HS-27A (cell line): ENCODE measurements at regions not wholly inside any gene's neighbourhood (a gene's known extent, or its start where the extent isn't known, plus 50 kb on each side); places are given as distances from the start of the nearest gene placed in this dataset.

Experiments used
- DNase-seq: peaks from one replicate; pipeline ENCODE4 v3.0.0-alpha.2; 2012; ENCODE audit warnings: low read depth, missing footprints

DNA sequence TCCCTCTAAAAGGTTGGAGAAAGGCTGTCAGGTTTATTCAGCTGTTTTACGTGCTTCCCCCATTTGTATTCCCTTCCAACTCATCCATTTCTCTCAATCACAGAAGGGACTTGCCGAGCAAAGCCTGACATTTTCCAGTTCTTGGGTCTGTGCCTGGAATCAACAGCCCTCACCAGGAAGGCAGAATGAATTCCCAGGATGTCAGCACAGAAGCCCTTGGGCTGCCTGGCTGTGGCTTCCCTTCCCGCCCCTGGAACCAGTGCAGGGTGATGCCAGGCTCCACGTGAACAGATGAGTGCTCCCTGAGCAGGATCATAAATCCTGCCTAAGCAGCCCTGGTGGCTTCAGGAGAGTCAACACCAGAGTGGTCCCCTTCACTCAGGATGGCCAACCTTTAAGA lies 86.1 kb upstream of the CD83 start:
- DNase-seq = no peak

GRCh38 chr6:14035071-14035847 lies 82.3 kb upstream of the CD83 start:
- DNase-seq = peak; percentile 96

DNA sequence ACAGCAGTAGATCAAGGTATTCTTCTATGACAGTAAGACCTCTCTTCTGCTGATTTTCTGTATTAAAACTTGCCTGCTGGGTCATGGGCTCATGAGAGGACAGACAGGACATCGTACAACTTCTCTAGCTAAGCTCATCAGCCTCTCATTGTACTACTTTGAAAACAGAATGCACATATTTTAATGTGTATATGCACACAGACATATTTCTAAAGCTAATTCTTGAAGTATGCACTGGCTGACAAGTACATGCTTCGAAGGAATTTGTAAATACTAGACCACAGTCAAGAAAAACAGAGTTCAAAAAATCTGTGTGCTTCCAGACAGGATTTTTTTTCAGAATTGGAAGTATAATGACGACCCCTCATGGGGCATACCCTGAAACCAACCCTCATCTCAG lies 81.7 kb upstream of the CD83 start:
- no peak for DNase-seq

DNA sequence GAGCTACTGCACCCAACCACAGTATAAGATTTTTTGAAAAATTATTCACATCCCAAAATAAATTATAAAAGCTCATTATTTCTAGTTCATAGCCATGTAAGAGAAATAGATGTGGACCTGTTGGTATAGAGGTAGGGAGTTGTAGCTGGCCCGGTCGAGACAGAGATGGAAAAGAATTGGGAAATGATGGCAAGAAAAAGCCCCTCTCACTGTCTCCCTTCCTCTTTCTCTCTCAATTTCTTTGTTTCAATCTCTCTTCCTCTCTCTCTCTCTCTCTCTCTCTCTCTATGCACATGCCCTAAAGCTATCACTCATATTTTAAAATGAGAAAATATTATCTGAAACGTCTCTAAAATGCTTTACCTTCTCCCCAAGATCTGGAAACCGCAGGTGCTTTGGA lies 80.7 kb upstream of the CD83 start:
- no peak for DNase-seq

DNA sequence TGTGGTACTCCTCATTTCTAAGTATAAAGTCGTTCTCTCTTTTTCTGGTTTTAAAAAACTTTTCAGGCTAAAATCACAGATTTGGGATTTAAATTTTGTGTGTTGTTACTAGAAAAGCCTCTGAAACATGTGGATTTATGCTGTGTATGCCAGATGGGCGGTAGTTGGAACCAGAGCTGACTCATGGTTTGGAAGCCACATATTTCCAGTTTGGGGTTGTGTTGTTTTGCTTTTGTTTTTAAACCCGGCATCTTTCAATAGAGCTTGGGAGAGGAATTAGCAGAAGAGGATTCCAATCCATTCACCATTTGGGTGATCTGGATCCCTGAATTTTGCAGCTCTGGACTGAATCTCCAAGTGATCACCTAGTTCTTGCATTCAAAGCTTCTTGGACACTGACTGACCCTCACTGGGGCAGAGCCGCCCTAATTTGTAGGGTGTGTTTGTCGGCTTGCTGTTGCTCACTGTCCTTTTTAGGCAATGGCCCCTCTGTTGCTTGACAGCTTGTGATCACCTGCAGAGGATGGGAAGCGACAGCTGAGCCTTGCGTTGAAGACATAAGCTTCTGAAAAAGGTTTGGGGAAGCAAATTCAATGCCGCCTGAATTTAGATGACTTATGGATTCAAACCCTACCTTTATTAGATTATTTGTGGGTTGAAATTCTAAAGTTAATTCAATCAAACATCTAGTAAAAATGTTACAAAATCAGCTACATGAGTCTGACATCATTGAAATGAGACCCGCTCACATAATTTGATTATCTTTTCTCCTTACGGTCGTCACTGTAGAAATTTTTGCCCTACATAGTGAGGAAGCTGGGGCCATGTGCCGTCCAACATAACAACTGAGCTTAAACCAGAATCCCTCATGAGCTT lies 79.9 kb upstream of the CD83 start:
- DNase-seq = peak; percentile 61

DNA sequence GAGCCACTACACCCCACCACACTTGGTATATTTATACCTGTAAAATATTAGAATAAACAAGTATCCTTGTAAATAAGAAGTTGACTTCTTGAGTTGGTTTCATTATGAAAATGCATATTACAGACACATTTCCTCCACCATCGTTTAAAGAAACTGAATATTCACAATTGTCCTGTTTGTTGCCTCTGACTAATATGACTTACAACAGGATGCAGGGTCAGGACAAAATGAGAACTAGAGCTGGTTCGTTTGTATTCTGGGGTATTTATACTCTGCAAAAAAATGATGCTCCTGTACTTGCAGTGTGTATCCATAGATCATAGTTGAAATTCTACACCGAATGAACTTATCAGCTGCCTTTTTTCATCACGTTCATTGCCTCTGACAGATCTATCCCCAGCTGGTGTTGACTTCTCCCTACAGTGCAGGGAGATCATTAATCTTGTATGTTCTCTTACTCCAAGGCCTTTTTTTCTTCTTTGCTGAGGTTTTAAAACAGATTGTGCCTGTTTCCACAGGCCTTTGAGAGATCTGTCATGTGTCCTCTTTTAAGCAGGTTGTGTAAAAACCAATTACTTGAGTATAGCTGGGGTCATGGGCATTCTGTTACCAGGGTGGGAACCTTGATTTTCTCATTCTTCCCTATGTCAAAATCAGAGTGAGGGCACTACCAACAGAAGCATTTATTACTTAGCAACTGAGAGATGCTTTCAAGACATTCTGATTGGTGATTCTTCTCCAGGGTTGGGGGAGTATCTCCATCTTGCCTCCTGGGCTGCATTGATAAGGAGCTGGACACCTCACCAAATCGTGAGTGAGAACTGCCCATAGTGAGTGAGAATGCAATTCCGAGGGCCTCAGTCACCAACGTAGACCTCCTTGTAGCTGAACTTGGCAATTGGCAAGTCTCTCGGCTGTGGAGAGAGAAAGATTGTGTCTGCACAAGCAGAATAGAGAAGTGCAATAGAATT lies 78.8 kb upstream of the CD83 start:
- no peak for DNase-seq

DNA sequence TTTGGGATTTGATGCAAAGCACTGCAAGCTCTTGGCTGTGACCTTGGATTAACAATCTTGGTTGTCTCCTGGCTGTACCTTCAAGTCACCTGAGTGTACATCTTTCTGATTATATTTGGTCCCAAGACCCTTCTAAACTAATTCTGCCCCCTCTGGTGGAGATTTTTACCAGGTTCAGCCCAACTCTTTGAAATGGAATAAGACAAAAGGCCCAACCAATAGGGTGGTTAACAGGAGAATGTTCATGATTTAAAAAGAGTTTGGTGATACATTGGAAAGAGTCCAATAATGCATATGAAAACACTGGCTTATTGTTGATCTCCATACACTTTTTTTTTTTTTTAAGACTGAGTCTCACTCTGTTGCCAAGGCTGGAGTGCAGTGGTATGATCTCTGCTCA lies 77.5 kb upstream of the CD83 start:
- DNase-seq = no peak

DNA sequence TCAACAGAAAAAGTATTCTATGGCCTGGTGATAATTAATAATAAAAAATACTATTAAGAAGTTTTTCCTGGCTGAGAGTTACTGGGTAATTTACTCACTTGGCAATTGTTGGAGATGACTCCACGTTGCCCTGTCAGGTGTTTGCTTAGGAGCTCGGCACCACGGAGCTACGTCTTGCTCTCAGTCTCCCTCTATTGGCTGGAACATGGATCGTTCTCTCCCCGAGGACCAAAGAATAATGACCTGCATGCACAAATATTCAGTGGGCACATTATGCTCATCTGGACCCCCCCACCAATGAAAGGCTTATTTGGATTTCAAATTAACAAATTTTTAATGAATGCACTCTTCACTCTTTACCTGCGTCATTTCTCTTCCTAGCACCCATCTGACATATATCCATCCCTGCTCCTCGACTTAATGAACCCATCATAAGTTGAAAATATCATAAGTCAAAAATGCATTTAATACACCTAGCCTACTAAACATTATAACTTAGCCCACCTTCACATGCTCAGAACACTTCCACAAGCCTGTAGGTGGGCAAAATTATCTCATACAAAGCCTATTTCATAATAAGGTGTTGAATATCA lies 71.0 kb upstream of the CD83 start:
- DNase-seq = no peak

GRCh38 chr6:14047151-14047740 lies 70.3 kb upstream of the CD83 start:
- no peak for DNase-seq

DNA sequence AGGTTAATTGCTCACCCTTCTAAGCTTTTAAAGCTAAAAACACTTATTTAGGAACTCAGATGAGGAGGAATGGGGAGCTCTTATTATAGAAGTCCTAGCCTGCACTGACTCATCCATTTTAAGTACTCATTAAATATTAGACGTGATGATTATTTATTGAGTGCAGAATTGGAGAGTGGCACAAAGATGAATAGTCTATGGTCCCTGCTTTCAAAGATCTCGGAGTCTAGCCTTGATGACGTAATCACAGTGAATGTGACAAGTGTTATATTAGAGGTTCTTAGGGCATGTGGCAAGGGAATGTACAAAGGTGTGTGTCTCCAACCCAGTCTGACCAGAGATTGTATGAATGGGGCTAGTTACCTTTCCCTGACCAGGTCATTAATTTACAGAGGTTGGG lies 68.7 kb upstream of the CD83 start:
- no peak for DNase-seq

DNA sequence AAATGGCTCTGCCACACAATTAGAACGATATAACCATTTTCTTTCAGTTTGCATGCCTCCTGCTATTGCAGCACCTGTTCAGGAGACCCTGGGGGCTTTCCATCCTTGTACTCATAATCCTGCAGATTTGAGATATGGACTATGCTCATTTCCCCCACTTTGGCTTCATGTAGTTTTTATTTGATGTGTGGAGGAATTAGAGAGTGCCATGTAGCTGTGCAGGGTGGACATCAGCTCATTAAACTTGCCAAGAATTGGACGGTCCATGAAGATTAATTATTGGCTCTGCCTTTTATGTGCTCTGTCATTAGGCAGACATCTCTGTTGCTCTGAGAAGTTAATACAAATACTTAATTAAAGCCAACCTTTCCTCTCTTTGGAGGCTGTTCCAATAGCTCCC lies 66.2 kb upstream of the CD83 start:
- DNase-seq = no peak

- no peak for DNase-seq
Measured at GRCh38 chr6:14053811-14054210, 63.8 kb upstream of the CD83 start.

DNA sequence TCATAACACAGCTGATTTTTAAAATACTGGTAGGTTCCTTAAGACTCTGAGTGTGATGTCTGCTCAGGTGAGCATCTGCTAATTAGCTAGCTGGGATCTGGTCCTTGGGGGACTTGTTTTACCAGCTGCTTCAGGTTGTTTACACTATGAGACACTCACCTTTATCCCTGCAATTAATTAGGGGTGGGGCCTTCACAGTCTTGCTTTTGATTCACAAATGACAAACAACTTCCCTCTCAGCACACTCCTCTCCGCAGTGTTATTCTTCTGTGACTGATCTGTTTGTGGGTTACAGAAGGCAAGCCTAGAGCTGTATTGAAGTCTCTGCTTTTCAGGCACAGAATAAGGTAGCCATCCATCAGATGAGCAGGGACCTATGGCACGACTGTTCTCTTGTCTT lies 62.0 kb upstream of the CD83 start:
- DNase-seq = no peak

DNA sequence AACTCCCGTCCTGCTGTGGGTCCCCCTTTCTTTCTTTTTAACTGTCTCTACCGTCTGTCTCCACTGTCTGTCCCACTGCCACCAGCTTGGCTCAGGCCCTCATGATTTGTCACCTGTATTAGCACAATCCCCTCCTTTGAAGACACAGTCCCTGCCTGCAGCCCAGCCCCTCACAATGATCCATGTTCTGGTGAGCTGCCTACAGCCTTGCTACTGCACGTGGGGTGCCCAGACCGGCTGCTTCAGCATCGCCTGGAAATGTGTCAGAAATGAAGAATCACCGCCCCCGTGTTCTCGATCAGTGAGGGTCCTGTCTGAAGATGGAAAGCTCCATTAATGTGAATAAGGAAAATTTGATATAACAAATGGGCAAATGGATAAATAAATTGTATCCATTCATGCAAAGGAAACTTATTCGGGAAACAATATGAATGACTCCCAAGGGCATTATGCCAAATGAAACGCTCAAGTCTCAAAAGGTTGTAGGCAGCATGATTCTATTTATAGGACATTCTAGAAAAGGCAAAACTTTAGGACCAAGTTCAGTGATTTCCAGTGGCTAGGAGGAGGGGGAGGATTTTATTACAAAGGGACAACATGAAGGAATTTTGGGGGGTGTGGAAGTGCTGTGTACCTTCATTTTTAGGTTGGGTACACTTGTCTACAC lies 59.4 kb upstream of the CD83 start:
- DNase-seq = no peak

DNA sequence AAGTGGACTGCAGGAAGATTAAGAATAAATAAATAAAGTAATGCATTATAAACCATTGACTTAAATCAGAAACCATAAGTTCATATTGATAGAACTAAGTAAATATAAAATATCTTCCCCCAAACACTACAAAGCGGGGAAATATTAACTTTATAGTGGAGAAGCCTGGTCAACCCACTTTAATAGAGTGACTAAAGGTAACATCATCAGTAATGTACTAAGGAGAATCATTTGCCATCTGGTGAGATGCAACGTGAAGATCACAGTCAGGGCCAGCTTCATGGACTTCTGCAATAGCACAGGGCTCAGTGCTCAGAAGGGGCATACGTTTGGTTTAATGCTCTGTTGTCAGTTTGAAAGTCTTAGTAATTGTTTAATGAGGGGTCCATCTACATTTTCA lies 58.8 kb upstream of the CD83 start:
- no peak for DNase-seq

GRCh38 chr6:14059791-14060436 lies 57.7 kb upstream of the CD83 start:
- DNase-seq = peak; percentile 50

- DNase-seq = no peak
Measured at GRCh38 chr6:14060971-14061370, 56.6 kb upstream of the CD83 start.

DNA sequence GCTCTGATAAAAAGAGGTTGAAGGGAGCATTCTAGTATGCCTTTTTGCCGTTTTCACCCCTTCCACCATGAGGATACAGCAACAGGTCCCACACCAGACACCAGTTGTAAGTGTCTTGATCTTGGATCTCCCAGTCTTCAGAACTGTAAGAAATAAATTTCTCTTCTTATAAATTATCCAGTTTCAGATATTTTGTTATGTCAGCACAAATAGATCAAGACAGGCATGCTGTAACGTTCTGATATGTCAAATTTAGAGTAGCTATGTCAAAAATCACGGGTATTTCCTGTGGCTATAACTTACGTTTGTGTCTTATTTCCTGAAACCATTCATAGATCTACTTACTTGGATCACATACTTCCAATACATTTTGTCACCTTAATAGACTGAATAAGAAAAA lies 55.9 kb upstream of the CD83 start:
- DNase-seq = no peak

DNA sequence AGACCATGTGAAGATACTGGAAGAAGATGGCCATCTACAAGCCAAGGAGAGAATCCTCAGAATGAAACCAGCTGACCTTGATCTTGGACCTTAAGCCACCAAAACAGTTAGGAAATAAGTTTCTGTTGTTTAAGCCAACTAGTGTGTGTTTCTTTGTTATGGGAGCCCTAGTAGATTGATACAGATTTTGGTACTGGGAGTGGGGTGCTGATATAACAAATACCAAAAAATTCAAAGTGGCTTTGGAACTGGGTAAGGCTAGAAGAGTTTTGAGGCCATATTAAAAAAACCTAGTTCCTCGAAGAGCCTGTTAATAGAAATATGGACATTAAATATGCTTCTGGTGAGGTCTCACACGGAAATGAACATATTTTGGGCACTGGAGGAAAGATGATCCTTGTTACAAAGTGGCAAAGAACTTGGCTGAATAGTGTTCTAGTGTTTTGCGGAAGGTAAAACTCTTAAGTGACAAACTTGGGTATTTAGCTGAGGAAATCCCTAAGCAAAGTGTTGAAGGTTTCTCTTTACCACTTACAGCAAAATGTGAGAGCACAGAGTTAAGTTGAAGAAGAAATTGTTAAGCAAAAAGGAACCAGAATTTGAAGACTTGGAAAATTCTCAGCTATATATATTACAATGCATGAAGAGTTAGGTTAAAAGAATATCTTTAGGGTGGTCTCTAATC lies 55.1 kb upstream of the CD83 start:
- DNase-seq = no peak

DNA sequence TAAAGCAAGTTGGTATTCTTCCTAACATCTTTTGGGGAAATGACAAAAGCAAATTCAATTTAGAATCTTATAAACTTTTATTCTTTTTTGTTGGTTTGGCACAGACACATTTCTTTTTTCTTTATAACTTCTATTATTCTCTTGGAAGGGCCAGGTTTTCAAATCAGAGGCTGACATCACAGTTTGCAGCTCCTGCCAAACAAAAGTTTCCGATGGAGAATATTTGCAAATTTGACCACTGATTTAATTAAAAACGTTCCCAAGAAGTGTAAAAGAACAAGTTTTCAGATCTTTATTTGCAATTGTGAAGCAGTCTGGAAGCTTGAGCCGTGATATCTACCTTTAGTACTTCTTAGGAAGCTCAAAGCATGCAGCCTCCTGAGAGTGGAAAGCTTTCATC lies 53.8 kb upstream of the CD83 start:
- DNase-seq = no peak
